A673 (cell line): ENCODE measurements at regions not wholly inside any gene's neighbourhood (a gene's known extent, or its start where the extent isn't known, plus 50 kb on each side); places are given as distances from the start of the nearest gene placed in this dataset.

Source experiments
- CTCF ChIP-seq: fragments of 300-800, 200-600 bp; sonication (generic); conservative IDR thresholded peaks from 2 replicates; pipeline ENCODE4 v1.5.1; 2017; ENCODE audit warnings: low read depth, mild to moderate bottlenecking, antibody characterized with exemption, low read length, moderate library complexity, mixed read lengths
- EZH2 ChIP-seq: fragments of 200-600 bp; sonication (generic); IDR thresholded peaks from 2 replicates; pipeline ENCODE4 v1.6.1; 2017; ENCODE audit warnings: borderline replicate concordance, low read depth, mild to moderate bottlenecking, mixed read lengths, antibody characterized with exemption, low read length; ENCODE audit not compliant: poor library complexity, severe bottlenecking

GRCh38 chr3:18236726-18237125, 188.4 kb downstream of the SATB1 start:
- TF ChIP-seq CTCF, result no peak
- no peak for TF ChIP-seq EZH2
